ENCODE measurements at regions not wholly inside any gene's neighbourhood (a gene's known extent, or its start where the extent isn't known, plus 50 kb on each side); places are given as distances from the start of the nearest gene placed in this dataset.

- no peak for TF ChIP-seq CTCF (IDR thresholded peaks at IDR 0.05; ENCODE audit: unreplicated experiment)
- Mint-ChIP-seq H3K36me3 (ENCODE audit: insufficient read depth, unreplicated experiment) (no peaks in the 10 kb centered on the region), H3K4me3 (ENCODE audit: low read depth, unreplicated experiment) (no peak overlapping the region), H3K27ac (ENCODE audit: unreplicated experiment) (no peak overlapping the region), H3K4me1 (ENCODE audit: low read depth, unreplicated experiment) (no peaks in the 10 kb centered on the region), H3K27me3 (ENCODE audit: unreplicated experiment) (peaks cover 14% of the 10 kb centered on the region), H3K9me3 (ENCODE audit: low read depth, unreplicated experiment) (peaks cover under 1% of the 10 kb centered on the region)
- no TSS peak for BruUV-seq (replicated peaks)
- DNase-seq: no peak
- CTCF ChIA-PET: no interaction called here
- intact Hi-C loops (cut with micrococcal nuclease; ENCODE audit: unreplicated experiment): no loop called here
These were observed 182.6 kb upstream of the TBX20 start for GRCh38 chr7:35436452-35436851.

GRCh38 chr7:35430547-35431153 lies 176.8 kb upstream of the TBX20 start:
- H3K36me3 Mint-ChIP-seq (ENCODE audit: insufficient read depth, unreplicated experiment): no peaks in the 10 kb centered on the region
- no peaks in the 10 kb centered on the region for H3K4me1 Mint-ChIP-seq (ENCODE audit: low read depth, unreplicated experiment)
- H3K4me3 Mint-ChIP-seq (ENCODE audit: low read depth, unreplicated experiment): no peak overlapping the region
- TF ChIP-seq CTCF (IDR thresholded peaks at IDR 0.05; ENCODE audit: unreplicated experiment): peak; percentile 43
- H3K27me3 Mint-ChIP-seq (ENCODE audit: unreplicated experiment): no peaks in the 10 kb centered on the region
- no peak overlapping the region for H3K27ac Mint-ChIP-seq (ENCODE audit: unreplicated experiment)
- no TSS peak for BruUV-seq (replicated peaks)
- CTCF ChIA-PET: no interaction called here
- H3K9me3 Mint-ChIP-seq (ENCODE audit: low read depth, unreplicated experiment): peaks cover 12% of the 10 kb centered on the region
- intact Hi-C loops (cut with micrococcal nuclease; ENCODE audit: unreplicated experiment): no loop called here
- no peak for DNase-seq

GRCh38 chr7:35424869-35425495 lies 171.1 kb upstream of the TBX20 start:
- intact Hi-C loops (cut with micrococcal nuclease; ENCODE audit: unreplicated experiment): loop anchor here (1.0 to 10.0 kb wide), 6 partner anchors 37 to 352 kb away; no protein-coding TSS in a partner anchor
- no peaks in the 10 kb centered on the region for H3K4me1 Mint-ChIP-seq (ENCODE audit: low read depth, unreplicated experiment)
- no peaks in the 10 kb centered on the region for H3K36me3 Mint-ChIP-seq (ENCODE audit: insufficient read depth, unreplicated experiment)
- CTCF ChIA-PET: interaction anchor here (0.6 to 2.9 kb wide), 22 partner anchors 10 to 1326 kb away, joined by 3 to 77 read pairs (median 3); no protein-coding TSS in a partner anchor
- H3K9me3 Mint-ChIP-seq (ENCODE audit: low read depth, unreplicated experiment): peaks cover 6% of the 10 kb centered on the region
- no peak overlapping the region for H3K27ac Mint-ChIP-seq (ENCODE audit: unreplicated experiment)
- H3K4me3 Mint-ChIP-seq (ENCODE audit: low read depth, unreplicated experiment): no peak overlapping the region
- BruUV-seq (replicated peaks): no TSS peak
- peak; percentile 85 for TF ChIP-seq CTCF (IDR thresholded peaks at IDR 0.05; ENCODE audit: unreplicated experiment)
- peaks cover 29% of the 10 kb centered on the region for H3K27me3 Mint-ChIP-seq (ENCODE audit: unreplicated experiment)
- DNase-seq: peak; percentile 84

GRCh38 chr7:35424440-35424839 lies 170.5 kb upstream of the TBX20 start:
- no peak overlapping the region for H3K4me3 Mint-ChIP-seq (ENCODE audit: low read depth, unreplicated experiment)
- intact Hi-C loops (cut with micrococcal nuclease; ENCODE audit: unreplicated experiment): loop anchor here (2.0 to 10.0 kb wide), 2 partner anchors 220 to 352 kb away; no protein-coding TSS in a partner anchor
- peaks cover 34% of the 10 kb centered on the region for H3K27me3 Mint-ChIP-seq (ENCODE audit: unreplicated experiment)
- no peaks in the 10 kb centered on the region for H3K4me1 Mint-ChIP-seq (ENCODE audit: low read depth, unreplicated experiment)
- H3K36me3 Mint-ChIP-seq (ENCODE audit: insufficient read depth, unreplicated experiment): no peaks in the 10 kb centered on the region
- H3K27ac Mint-ChIP-seq (ENCODE audit: unreplicated experiment): no peak overlapping the region
- no peak for DNase-seq
- CTCF ChIA-PET: interaction anchor here (1.0 to 2.9 kb wide), 5 partner anchors 9 to 200 kb away, joined by 3 to 77 read pairs (median 7); no protein-coding TSS in a partner anchor
- H3K9me3 Mint-ChIP-seq (ENCODE audit: low read depth, unreplicated experiment): peaks cover 6% of the 10 kb centered on the region
- TF ChIP-seq CTCF (IDR thresholded peaks at IDR 0.05; ENCODE audit: unreplicated experiment): no peak
- BruUV-seq (replicated peaks): no TSS peak
